PC-9 (cell line): ENCODE measurements at regions not wholly inside any gene's neighbourhood (a gene's known extent, or its start where the extent isn't known, plus 50 kb on each side); places are given as distances from the start of the nearest gene placed in this dataset.

Experiments used
- EZH2 ChIP-seq: fragments of 200-600 bp; sonication (generic); IDR thresholded peaks from 2 replicates; pipeline ENCODE4 v1.8.0; 2017; ENCODE audit warnings: antibody characterized with exemption, low read depth
- TF ChIP-seq, protein P1 (sequence below): fragments of 200-600 bp; sonication (generic); conservative IDR thresholded peaks from 2 replicates; pipeline ENCODE4 v1.6.1; 2017; ENCODE audit warnings: mixed run types, antibody characterized with exemption, mild to moderate bottlenecking, moderate library complexity

- TF ChIP-seq, protein P1, sequence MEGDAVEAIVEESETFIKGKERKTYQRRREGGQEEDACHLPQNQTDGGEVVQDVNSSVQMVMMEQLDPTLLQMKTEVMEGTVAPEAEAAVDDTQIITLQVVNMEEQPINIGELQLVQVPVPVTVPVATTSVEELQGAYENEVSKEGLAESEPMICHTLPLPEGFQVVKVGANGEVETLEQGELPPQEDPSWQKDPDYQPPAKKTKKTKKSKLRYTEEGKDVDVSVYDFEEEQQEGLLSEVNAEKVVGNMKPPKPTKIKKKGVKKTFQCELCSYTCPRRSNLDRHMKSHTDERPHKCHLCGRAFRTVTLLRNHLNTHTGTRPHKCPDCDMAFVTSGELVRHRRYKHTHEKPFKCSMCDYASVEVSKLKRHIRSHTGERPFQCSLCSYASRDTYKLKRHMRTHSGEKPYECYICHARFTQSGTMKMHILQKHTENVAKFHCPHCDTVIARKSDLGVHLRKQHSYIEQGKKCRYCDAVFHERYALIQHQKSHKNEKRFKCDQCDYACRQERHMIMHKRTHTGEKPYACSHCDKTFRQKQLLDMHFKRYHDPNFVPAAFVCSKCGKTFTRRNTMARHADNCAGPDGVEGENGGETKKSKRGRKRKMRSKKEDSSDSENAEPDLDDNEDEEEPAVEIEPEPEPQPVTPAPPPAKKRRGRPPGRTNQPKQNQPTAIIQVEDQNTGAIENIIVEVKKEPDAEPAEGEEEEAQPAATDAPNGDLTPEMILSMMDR = no peak
- TF ChIP-seq EZH2 = no peak
Observed at GRCh38 chr5:124678468-124678867, 68.0 kb downstream of the ZNF608 start.
